Activated CD4-positive, alpha-beta memory T cell treated with anti-CD3 and anti-CD28 coated beads for 36 hours (primary cell): ENCODE measurements at regions not wholly inside any gene's neighbourhood (a gene's known extent, or its start where the extent isn't known, plus 50 kb on each side); places are given as distances from the start of the nearest gene placed in this dataset.

Source experiments
- CTCF ChIA-PET: fragments of 350-600 bp; sonication (Branson Sonifier 250); formaldehyde crosslinking; loops from one replicate; lab custom pipeline; 2021; ENCODE audit warnings: antibody characterized with exemption, inconsistent platforms; lab: Charles Lee
- POLR2A ChIA-PET: fragments of 350-600 bp; sonication (Branson Sonifier 250); formaldehyde crosslinking; loops from one replicate; lab custom pipeline; 2021; ENCODE audit warnings: antibody characterized with exemption; lab: Charles Lee
- DNase-seq: peaks from one replicate; pipeline ENCODE4 v3.0.0-alpha.2; 2020
- H3K27ac Mint-ChIP-seq: one replicate; pipeline ENCODE4 v1.8.0; 2021; ENCODE audit warnings: mixed read lengths
- H3K27me3 Mint-ChIP-seq: one replicate; pipeline ENCODE4 v1.8.0; 2021; ENCODE audit warnings: mixed read lengths
- H3K36me3 Mint-ChIP-seq: one replicate; pipeline ENCODE4 v1.8.0; 2021; ENCODE audit warnings: mixed read lengths
- H3K4me1 Mint-ChIP-seq: one replicate; pipeline ENCODE4 v1.8.0; 2021; ENCODE audit warnings: low read depth, mixed read lengths
- H3K4me3 Mint-ChIP-seq: one replicate; pipeline ENCODE4 v1.8.0; 2021; ENCODE audit warnings: mild to moderate bottlenecking, mixed read lengths
- H3K9me3 Mint-ChIP-seq: one replicate; pipeline ENCODE4 v1.8.0; 2021; ENCODE audit warnings: mixed read lengths
- intact Hi-C: fragments of 100-400 bp; cut with micrococcal nuclease; formaldehyde crosslinking; loops from one replicate; pipeline ENCODE4 v1.15.1; 2023

GRCh38 chr6:56372406-56372995 is 125.1 kb upstream of the COL21A1 start:
- no peaks in the 10 kb centered on the region for H3K27me3 Mint-ChIP-seq
- peaks cover 2% of the 10 kb centered on the region for H3K4me1 Mint-ChIP-seq
- CTCF ChIA-PET = interaction anchor here (0.7 kb wide), 1 partner anchor 1705 kb away, joined by 3 read pairs; no protein-coding TSS in a partner anchor
- no peak overlapping the region for H3K27ac Mint-ChIP-seq
- no peak overlapping the region for H3K4me3 Mint-ChIP-seq
- no peaks in the 10 kb centered on the region for H3K9me3 Mint-ChIP-seq
- DNase-seq = no peak
- POLR2A ChIA-PET = no interaction called here
- intact Hi-C loops = no loop called here
- no peaks in the 10 kb centered on the region for H3K36me3 Mint-ChIP-seq

- Mint-ChIP-seq H3K9me3 (no peaks in the 10 kb centered on the region), H3K4me1 (peaks cover 2% of the 10 kb centered on the region), H3K4me3 (no peak overlapping the region), H3K27ac (no peak overlapping the region), H3K27me3 (no peaks in the 10 kb centered on the region), H3K36me3 (no peaks in the 10 kb centered on the region)
- POLR2A ChIA-PET = no interaction called here
- intact Hi-C loops = no loop called here
- CTCF ChIA-PET = no interaction called here
- no peak for DNase-seq
Measured at GRCh38 chr6:56370561-56371211, 123.3 kb upstream of the COL21A1 start.

GRCh38 chr6:56370127-56370540 is 122.8 kb upstream of the COL21A1 start:
- no peaks in the 10 kb centered on the region for H3K9me3 Mint-ChIP-seq
- H3K27ac Mint-ChIP-seq = no peak overlapping the region
- H3K4me3 Mint-ChIP-seq = no peak overlapping the region
- H3K4me1 Mint-ChIP-seq = peaks cover 2% of the 10 kb centered on the region
- H3K27me3 Mint-ChIP-seq = no peaks in the 10 kb centered on the region
- intact Hi-C loops = no loop called here
- POLR2A ChIA-PET = no interaction called here
- CTCF ChIA-PET = interaction anchor here (2.5 kb wide), 1 partner anchor 225 kb away, joined by 7 read pairs; no protein-coding TSS in a partner anchor
- no peaks in the 10 kb centered on the region for H3K36me3 Mint-ChIP-seq
- no peak for DNase-seq

GRCh38 chr6:56368491-56368890 is 121.1 kb upstream of the COL21A1 start:
- Mint-ChIP-seq H3K27ac (no peak overlapping the region), H3K4me1 (peaks cover 2% of the 10 kb centered on the region), H3K4me3 (no peak overlapping the region), H3K27me3 (no peaks in the 10 kb centered on the region), H3K36me3 (no peaks in the 10 kb centered on the region), H3K9me3 (no peaks in the 10 kb centered on the region)
- POLR2A ChIA-PET = no interaction called here
- CTCF ChIA-PET = interaction anchor here (2.5 kb wide), 1 partner anchor 226 kb away, joined by 7 read pairs; no protein-coding TSS in a partner anchor
- DNase-seq = no peak
- intact Hi-C loops = no loop called here

- no peak for DNase-seq
- Mint-ChIP-seq H3K9me3 (no peaks in the 10 kb centered on the region), H3K36me3 (no peaks in the 10 kb centered on the region), H3K27ac (no peak overlapping the region), H3K27me3 (peaks cover 3% of the 10 kb centered on the region), H3K4me3 (no peak overlapping the region), H3K4me1 (peaks cover 2% of the 10 kb centered on the region)
- POLR2A ChIA-PET = no interaction called here
- CTCF ChIA-PET = no interaction called here
- intact Hi-C loops = no loop called here
Measured at GRCh38 chr6:56366141-56366852, 118.9 kb upstream of the COL21A1 start.

- POLR2A ChIA-PET = no interaction called here
Measured at GRCh38 chr6:56364827-56365339, 117.5 kb upstream of the COL21A1 start.

GRCh38 chr6:56364431-56364826 is 117.0 kb upstream of the COL21A1 start:
- peaks cover 3% of the 10 kb centered on the region for H3K27me3 Mint-ChIP-seq
- H3K36me3 Mint-ChIP-seq = no peaks in the 10 kb centered on the region
- no peak overlapping the region for H3K4me3 Mint-ChIP-seq
- H3K27ac Mint-ChIP-seq = no peak overlapping the region
- no peak for DNase-seq
- H3K9me3 Mint-ChIP-seq = no peaks in the 10 kb centered on the region
- ChIA-PET CTCF (interaction anchor here (1.0 kb wide), 2 partner anchors 228 to 231 kb away, joined by 3 to 5 read pairs; no protein-coding TSS in a partner anchor), POLR2A (no interaction called here)
- intact Hi-C loops = no loop called here
- H3K4me1 Mint-ChIP-seq = no peaks in the 10 kb centered on the region

More at GRCh38 chr6:56364827-56365339, 117.5 kb upstream of the COL21A1 start:
- CTCF ChIA-PET = interaction anchor here (1.0 kb wide), 2 partner anchors 228 to 230 kb away, joined by 3 to 5 read pairs; no protein-coding TSS in a partner anchor
- Mint-ChIP-seq H3K4me3 (no peak overlapping the region), H3K9me3 (no peaks in the 10 kb centered on the region), H3K27me3 (peaks cover 3% of the 10 kb centered on the region), H3K4me1 (no peaks in the 10 kb centered on the region), H3K27ac (no peak overlapping the region), H3K36me3 (no peaks in the 10 kb centered on the region)
- DNase-seq = no peak
- intact Hi-C loops = no loop called here

GRCh38 chr6:56363796-56364430 is 116.5 kb upstream of the COL21A1 start:
- POLR2A ChIA-PET = no interaction called here
- Mint-ChIP-seq H3K4me3 (no peak overlapping the region), H3K27ac (no peak overlapping the region), H3K36me3 (no peaks in the 10 kb centered on the region), H3K27me3 (peaks cover 3% of the 10 kb centered on the region), H3K4me1 (no peaks in the 10 kb centered on the region), H3K9me3 (no peaks in the 10 kb centered on the region)
- CTCF ChIA-PET = interaction anchor here (1.0 kb wide), 1 partner anchor 231 kb away, joined by 5 read pairs; no protein-coding TSS in a partner anchor
- intact Hi-C loops = no loop called here
- DNase-seq = no peak

- CTCF ChIA-PET = interaction anchor here (1.5 kb wide), 1 partner anchor 233 kb away, joined by 5 read pairs; no protein-coding TSS in a partner anchor
- H3K4me1 Mint-ChIP-seq = peaks cover 6% of the 10 kb centered on the region
- no peak for DNase-seq
Measured at GRCh38 chr6:56361812-56362211, 114.4 kb upstream of the COL21A1 start.

GRCh38 chr6:56359201-56359899 is 112.0 kb upstream of the COL21A1 start:
- peaks cover 6% of the 10 kb centered on the region for H3K4me1 Mint-ChIP-seq
- no peaks in the 10 kb centered on the region for H3K9me3 Mint-ChIP-seq
- no peak overlapping the region for H3K27ac Mint-ChIP-seq
- peak; percentile 71 for DNase-seq
- ChIA-PET CTCF (interaction anchor here (0.7 to 2.0 kb wide), 5 partner anchors 211 to 545 kb away, joined by 3 to 23 read pairs (median 4); no protein-coding TSS in a partner anchor), POLR2A (no interaction called here)
- H3K36me3 Mint-ChIP-seq = no peaks in the 10 kb centered on the region
- H3K27me3 Mint-ChIP-seq = peaks cover 5% of the 10 kb centered on the region
- intact Hi-C loops = loop anchor here (1.0 to 2.0 kb wide), 6 partner anchors 183 to 957 kb away; partner anchors contain the start of gene PRIM2
- no peak overlapping the region for H3K4me3 Mint-ChIP-seq

More at GRCh38 chr6:56361812-56362211, 114.4 kb upstream of the COL21A1 start:
- intact Hi-C loops = no loop called here
- Mint-ChIP-seq H3K27me3 (peaks cover 5% of the 10 kb centered on the region), H3K4me3 (no peak overlapping the region), H3K27ac (no peak overlapping the region), H3K36me3 (no peaks in the 10 kb centered on the region), H3K9me3 (no peaks in the 10 kb centered on the region)
- POLR2A ChIA-PET = no interaction called here
